Nephron (organoid): ENCODE measurements at regions not wholly inside any gene's neighbourhood (a gene's known extent, or its start where the extent isn't known, plus 50 kb on each side); places are given as distances from the start of the nearest gene placed in this dataset.

Experiments used
- H3K27ac Mint-ChIP-seq, 3 experiments: 2 replicates each; pipeline ENCODE4 v1.8.0; 2020; ENCODE audit warnings: mixed read lengths in 3 of 3, mild to moderate bottlenecking in 2 of 3, moderate library complexity in 1 of 3
- H3K27me3 Mint-ChIP-seq: 2 replicates; pipeline ENCODE4 v1.8.0; 2021; ENCODE audit warnings: low read depth, mild to moderate bottlenecking, moderate library complexity, mixed read lengths
- H3K36me3 Mint-ChIP-seq: 2 replicates; pipeline ENCODE4 v1.8.0; 2020; ENCODE audit warnings: low read depth, mixed read lengths
- H3K4me1 Mint-ChIP-seq: 2 replicates; pipeline ENCODE4 v1.8.0; 2020; ENCODE audit warnings: mixed read lengths
- H3K4me3 Mint-ChIP-seq, 3 experiments: 2 replicates each; pipeline ENCODE4 v1.8.0; 2020; ENCODE audit warnings: mild to moderate bottlenecking in 3 of 3, mixed read lengths in 3 of 3, moderate library complexity in 2 of 3
- H3K9me3 Mint-ChIP-seq: 2 replicates; pipeline ENCODE4 v1.8.0; 2020; ENCODE audit warnings: mixed read lengths
- TF ChIP-seq, protein P1 (sequence below), 3 experiments: fragments of 200-600 bp; sonication (generic); IDR thresholded peaks; one replicate each; pipeline ENCODE4 v1.5.0; 2021; ENCODE audit warnings: antibody characterized with exemption in 3 of 3; ENCODE audit not compliant: unreplicated experiment in 3 of 3

DNA sequence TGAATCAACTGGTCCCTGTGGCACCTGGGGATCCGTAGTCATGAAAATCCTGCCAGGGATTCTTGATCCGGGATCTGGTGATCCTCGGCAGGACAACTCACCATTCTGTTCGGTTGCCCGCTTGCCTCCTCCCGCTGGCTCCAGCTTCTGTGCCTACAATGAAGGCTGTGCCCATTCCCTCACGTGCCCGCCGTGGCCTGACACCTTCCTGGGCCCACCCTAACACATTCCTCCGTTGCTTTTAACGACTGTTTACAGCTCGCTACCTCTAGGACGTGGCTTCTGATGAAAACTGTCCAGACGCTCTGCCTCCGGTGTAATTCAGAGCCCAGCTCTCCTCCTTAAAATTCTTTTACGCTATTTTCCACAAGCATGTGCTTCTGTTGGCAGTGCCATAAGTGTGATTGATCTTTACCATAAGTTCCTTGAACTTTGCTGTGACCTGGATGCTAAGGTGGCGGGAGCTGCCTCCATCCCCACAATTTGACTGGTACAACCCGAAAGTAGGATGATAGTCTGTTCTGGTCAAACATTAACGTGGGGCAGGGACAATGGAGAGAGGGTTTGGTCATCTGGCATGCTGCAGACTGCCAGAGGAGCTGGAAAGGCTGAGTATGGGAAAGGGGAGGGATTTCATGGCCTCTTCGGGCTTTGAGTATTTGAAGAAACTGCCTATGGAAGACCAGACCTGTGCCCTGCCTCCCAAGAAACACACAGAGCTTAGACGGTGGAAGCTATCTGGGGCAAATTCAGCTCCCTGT lies 206.8 kb upstream of the TNP1 start:
- Mint-ChIP-seq H3K36me3 (no peaks in the 10 kb centered on the region), H3K4me1 (peaks cover 28% of the 10 kb centered on the region), H3K27me3 (peaks cover 4% of the 10 kb centered on the region), H3K27ac (peak overlapping the region in 1 of 3 experiments; percentile 13), H3K4me3 (no peak overlapping the region), H3K9me3 (peaks cover 2% of the 10 kb centered on the region)
- TF ChIP-seq, protein P1, sequence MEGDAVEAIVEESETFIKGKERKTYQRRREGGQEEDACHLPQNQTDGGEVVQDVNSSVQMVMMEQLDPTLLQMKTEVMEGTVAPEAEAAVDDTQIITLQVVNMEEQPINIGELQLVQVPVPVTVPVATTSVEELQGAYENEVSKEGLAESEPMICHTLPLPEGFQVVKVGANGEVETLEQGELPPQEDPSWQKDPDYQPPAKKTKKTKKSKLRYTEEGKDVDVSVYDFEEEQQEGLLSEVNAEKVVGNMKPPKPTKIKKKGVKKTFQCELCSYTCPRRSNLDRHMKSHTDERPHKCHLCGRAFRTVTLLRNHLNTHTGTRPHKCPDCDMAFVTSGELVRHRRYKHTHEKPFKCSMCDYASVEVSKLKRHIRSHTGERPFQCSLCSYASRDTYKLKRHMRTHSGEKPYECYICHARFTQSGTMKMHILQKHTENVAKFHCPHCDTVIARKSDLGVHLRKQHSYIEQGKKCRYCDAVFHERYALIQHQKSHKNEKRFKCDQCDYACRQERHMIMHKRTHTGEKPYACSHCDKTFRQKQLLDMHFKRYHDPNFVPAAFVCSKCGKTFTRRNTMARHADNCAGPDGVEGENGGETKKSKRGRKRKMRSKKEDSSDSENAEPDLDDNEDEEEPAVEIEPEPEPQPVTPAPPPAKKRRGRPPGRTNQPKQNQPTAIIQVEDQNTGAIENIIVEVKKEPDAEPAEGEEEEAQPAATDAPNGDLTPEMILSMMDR (IDR thresholded peaks at IDR 0.05; ENCODE audit: unreplicated experiment in 3 of 3), result no peak

DNA sequence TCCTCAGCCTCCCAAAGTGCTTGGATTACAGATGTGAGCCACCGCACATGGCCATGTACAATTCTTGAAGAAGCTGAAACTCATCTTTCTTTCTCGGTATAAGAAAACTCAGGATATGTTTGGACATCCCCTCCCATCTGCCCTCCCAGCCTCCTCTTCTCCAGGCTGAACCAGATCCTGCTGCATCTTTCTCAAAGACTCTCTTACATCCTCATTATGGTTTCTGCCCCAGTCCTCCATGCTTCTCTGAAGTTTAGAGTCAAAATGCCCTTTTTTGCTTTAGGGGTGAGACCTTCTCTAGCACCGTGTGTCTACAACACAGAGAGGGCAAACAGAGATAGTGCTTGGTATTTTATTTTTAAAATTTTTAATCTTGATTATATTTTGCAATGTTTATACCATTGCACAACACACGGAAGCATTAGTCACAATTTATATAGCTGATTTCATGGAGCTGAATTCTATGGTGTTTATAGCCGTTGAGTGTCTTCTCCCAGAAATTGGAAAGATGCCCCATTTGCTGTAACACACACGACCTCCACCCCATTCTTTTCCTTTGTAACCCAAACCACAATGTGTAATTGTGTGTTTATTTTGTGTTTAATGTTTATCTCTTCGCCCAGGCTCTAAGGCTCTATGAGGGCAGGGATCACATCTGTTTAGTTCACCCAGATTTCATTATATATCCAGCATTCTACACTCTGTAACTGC lies 206.0 kb upstream of the TNP1 start:
- TF ChIP-seq, protein P1 (IDR thresholded peaks at IDR 0.05; ENCODE audit: unreplicated experiment in 3 of 3), result no peak
- peak overlapping the region in 1 of 3 experiments; percentile 13 for H3K27ac Mint-ChIP-seq
- peaks cover 4% of the 10 kb centered on the region for H3K27me3 Mint-ChIP-seq
- peaks cover 32% of the 10 kb centered on the region for H3K4me1 Mint-ChIP-seq
- no peak overlapping the region for H3K4me3 Mint-ChIP-seq
- no peaks in the 10 kb centered on the region for H3K36me3 Mint-ChIP-seq
- peaks cover 2% of the 10 kb centered on the region for H3K9me3 Mint-ChIP-seq

DNA sequence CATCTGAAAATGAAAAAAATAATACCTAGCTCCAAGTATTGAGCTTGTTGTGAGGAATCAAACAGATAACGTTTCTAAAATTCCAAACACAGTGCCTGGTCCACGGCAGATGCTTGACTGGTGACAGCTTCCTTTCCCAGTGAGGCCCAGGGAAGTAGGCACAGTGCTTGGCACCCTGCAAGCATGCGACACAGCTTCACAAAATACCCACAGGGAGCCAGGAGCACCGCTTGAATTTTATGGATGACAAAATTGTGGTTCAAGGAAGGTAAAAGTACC lies 205.1 kb upstream of the TNP1 start:
- Mint-ChIP-seq H3K9me3 (peaks cover 2% of the 10 kb centered on the region), H3K27me3 (peaks cover 4% of the 10 kb centered on the region), H3K4me3 (peak overlapping the region in 2 of 3 experiments; percentile 35 to 61), H3K36me3 (no peaks in the 10 kb centered on the region), H3K4me1 (peaks cover 35% of the 10 kb centered on the region), H3K27ac (peak overlapping the region; percentile 19 to 96 (median 93))
- TF ChIP-seq, protein P1 (IDR thresholded peaks at IDR 0.05; ENCODE audit: unreplicated experiment in 3 of 3), result no peak

DNA sequence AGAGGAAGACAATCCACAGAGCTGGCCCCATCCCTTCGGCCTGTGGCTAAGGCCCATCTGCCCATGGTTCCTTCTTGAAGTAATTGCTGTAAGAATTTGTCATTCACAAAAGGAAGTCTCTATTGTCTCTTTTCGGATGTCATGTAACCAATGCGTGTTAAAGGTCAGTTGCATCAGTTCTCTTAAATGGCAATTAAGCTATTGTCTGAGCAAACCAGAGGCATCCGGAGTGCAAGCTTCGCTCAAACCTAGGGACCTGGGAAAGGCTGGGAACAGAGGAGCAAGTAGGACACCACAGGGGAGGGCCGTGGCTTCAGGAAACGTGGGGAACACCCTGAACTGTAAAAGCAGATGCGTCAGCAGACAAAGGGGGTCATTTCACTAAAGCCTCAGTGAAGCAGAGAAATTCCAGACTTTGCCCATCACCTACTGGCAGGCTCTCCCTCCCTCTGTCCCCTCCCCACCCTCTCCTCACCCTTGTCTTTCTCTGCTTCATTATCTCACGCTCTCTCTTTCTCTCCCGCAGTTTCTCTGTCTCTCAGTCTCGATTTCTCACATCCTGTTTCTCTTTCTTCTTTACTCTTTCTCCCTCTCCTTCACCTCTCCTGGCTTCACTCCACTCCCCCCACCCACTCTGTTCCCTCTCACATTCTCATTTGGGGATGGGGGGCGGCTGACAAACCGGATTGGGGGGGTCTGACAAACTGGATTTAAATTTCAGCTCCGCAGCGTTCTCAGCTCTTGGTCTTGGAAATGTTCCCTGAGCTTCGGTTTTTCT lies 204.6 kb upstream of the TNP1 start:
- TF ChIP-seq, protein P1 (IDR thresholded peaks at IDR 0.05; ENCODE audit: unreplicated experiment in 3 of 3), result no peak
- Mint-ChIP-seq H3K4me1 (peaks cover 35% of the 10 kb centered on the region), H3K27me3 (peaks cover 4% of the 10 kb centered on the region), H3K27ac (peak overlapping the region; percentile 19 to 96 (median 93)), H3K36me3 (no peaks in the 10 kb centered on the region), H3K9me3 (peaks cover 2% of the 10 kb centered on the region), H3K4me3 (peak overlapping the region; percentile 10 to 61 (median 35))

DNA sequence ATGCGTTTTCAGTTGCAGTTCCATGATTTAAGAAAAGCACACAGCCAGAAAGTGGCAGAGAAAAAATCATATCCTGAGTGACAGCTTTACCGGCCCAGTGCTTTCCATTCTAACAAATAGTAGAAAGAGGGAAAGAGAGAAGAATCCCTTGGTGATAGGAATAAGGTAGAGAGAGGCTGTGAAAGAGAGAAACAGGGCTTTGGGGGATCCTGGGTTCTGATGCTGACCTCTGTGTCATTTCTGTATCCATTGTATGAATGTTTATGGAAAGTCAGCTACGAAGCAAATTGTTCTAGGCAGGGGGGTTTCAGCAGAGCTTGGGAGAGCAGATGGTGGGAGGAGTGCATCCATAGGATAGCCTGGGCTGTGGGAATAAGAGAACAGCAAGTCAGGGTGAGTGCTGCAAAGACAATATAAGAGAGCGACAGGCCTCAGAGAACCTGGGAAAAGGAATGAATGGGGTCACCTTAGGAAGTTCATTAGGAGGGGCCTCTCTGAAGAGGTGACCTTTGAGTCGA lies 203.4 kb upstream of the TNP1 start:
- Mint-ChIP-seq H3K27me3 (peaks cover 4% of the 10 kb centered on the region), H3K36me3 (no peaks in the 10 kb centered on the region), H3K27ac (peak overlapping the region; percentile 74 to 95 (median 93)), H3K4me1 (peaks cover 35% of the 10 kb centered on the region), H3K9me3 (peaks cover 2% of the 10 kb centered on the region), H3K4me3 (peak overlapping the region in 1 of 3 experiments; percentile 26)
- TF ChIP-seq, protein P1 (IDR thresholded peaks at IDR 0.05; ENCODE audit: unreplicated experiment in 3 of 3), result no peak
